Activated CD8-positive, alpha-beta T cell treated with anti-CD3 and anti-CD28 coated beads, Interleukin-2, amount 10 ng/mL, durations not matched to agents 7 days and 5 days (primary cell): ENCODE measurements at regions not wholly inside any gene's neighbourhood (a gene's known extent, or its start where the extent isn't known, plus 50 kb on each side); places are given as distances from the start of the nearest gene placed in this dataset.
A peak's percentile ranks its signal among the peaks of the same experiment; 100 is the strongest.

Experiments used
- ATAC-seq: fragments of 150-1000 bp; cut with Tn5 transposase; one replicate; pipeline ENCODE4 v1.10.0; 2021; ENCODE audit warnings: moderate library complexity
- CTCF ChIA-PET: fragments of 350-600 bp; sonication (Branson Sonifier 250); formaldehyde crosslinking; loops from one replicate; lab custom pipeline; 2021; ENCODE audit warnings: antibody characterized with exemption; lab: Charles Lee
- POLR2A ChIA-PET: fragments of 350-600 bp; sonication (Branson Sonifier 250); formaldehyde crosslinking; loops from one replicate; lab custom pipeline; 2021; ENCODE audit warnings: antibody characterized with exemption; lab: Charles Lee
- DNase-seq: peaks from one replicate; pipeline ENCODE4 v3.0.0-alpha.2; 2020
- H3K27ac Mint-ChIP-seq: one replicate; pipeline ENCODE4 v1.8.0; 2021; ENCODE audit warnings: mild to moderate bottlenecking, mixed read lengths
- H3K27me3 Mint-ChIP-seq: one replicate; pipeline ENCODE4 v1.8.0; 2021; ENCODE audit warnings: low read depth, mixed read lengths
- H3K36me3 Mint-ChIP-seq: one replicate; pipeline ENCODE4 v1.8.0; 2021; ENCODE audit warnings: low read depth, mixed read lengths
- H3K4me1 Mint-ChIP-seq: one replicate; pipeline ENCODE4 v1.8.0; 2021; ENCODE audit warnings: low read depth, mixed read lengths
- H3K4me3 Mint-ChIP-seq: one replicate; pipeline ENCODE4 v1.8.0; 2021; ENCODE audit warnings: mild to moderate bottlenecking, mixed read lengths
- H3K9me3 Mint-ChIP-seq: one replicate; pipeline ENCODE4 v1.8.0; 2022; ENCODE audit warnings: mixed read lengths; ENCODE audit not compliant: insufficient read depth

DNA sequence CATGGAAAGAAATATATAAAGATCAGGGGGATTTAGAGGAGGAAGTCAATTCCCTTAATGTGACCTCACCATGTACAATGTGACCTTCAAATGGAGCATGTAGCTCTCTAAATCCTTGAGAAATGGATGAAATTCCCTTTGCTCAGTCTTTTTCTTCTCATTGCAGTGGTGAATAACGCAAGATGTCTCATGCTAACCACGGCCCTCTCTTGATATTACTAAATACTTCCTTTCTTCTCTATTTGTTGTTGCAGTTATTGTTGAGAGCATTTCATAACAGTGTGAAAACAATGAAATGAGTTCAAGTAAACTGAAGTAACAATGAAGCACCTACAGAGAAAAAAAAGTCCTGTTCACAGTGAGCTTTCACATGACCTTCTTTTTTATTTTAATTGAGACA, 55.6 kb downstream of the ZNF281 start:
- CTCF ChIA-PET: interaction anchor here (0.7 to 2.3 kb wide), 3 partner anchors 11 to 46 kb away, joined by 3 to 7 read pairs (median 3); no protein-coding TSS in a partner anchor
- no peak for DNase-seq
- Mint-ChIP-seq H3K36me3 (peaks cover 2% of the 10 kb centered on the region), H3K27me3 (no peaks in the 10 kb centered on the region), H3K4me3 (no peak overlapping the region), H3K27ac (no peak overlapping the region), H3K4me1 (peaks cover 43% of the 10 kb centered on the region), H3K9me3 (no peaks in the 10 kb centered on the region)
- POLR2A ChIA-PET: no interaction called here
- peak; percentile 66 for ATAC-seq

DNA sequence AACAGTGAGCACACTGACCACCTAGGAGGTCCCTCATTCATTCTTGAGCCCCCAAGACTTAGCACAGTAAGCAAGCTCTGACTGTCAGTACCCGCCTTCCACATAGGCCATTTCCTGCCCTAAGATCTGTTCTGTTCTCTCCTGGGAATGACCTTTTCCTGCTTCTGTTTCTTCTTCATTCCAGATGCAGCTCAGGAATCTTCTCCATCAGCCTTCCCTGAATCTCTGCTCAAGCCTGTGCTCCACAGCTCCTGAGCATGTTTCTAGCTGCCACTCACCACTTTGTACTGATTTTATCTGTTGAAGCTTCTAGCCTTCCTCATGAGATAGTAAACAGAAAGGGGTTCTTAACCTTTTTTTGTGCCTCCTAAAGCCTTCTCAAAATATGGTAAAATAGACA, 56.6 kb downstream of the ZNF281 start:
- H3K4me3 Mint-ChIP-seq: no peak overlapping the region
- H3K27ac Mint-ChIP-seq: peak overlapping the region; percentile 59
- no peak for DNase-seq
- no peak for ATAC-seq
- ChIA-PET POLR2A (interaction anchor here (1.1 kb wide), 1 partner anchor 55 kb away, joined by 3 read pairs; no protein-coding TSS in a partner anchor), CTCF (interaction anchor here (1.0 to 2.3 kb wide), 4 partner anchors 12 to 46 kb away, joined by 3 to 7 read pairs (median 4); no protein-coding TSS in a partner anchor)
- H3K27me3 Mint-ChIP-seq: no peaks in the 10 kb centered on the region
- H3K36me3 Mint-ChIP-seq: peaks cover 2% of the 10 kb centered on the region
- no peaks in the 10 kb centered on the region for H3K9me3 Mint-ChIP-seq
- peaks cover 43% of the 10 kb centered on the region for H3K4me1 Mint-ChIP-seq

- Mint-ChIP-seq H3K4me1 (peaks cover 43% of the 10 kb centered on the region), H3K4me3 (peak overlapping the region; percentile 63), H3K27me3 (no peaks in the 10 kb centered on the region), H3K36me3 (peaks cover 2% of the 10 kb centered on the region), H3K27ac (peak overlapping the region; percentile 79), H3K9me3 (no peaks in the 10 kb centered on the region)
- POLR2A ChIA-PET: no interaction called here
- peak; percentile 44 for DNase-seq
- peak; percentile 82 for ATAC-seq
- CTCF ChIA-PET: interaction anchor here (1.5 kb wide), 1 partner anchor 212 kb away, joined by 3 read pairs; no protein-coding TSS in a partner anchor
These were observed 57.8 kb downstream of the ZNF281 start for GRCh38 chr1:200351826-200352549.

- POLR2A ChIA-PET: no interaction called here
- H3K4me1 Mint-ChIP-seq: peaks cover 43% of the 10 kb centered on the region
- peak overlapping the region; percentile 79 for H3K27ac Mint-ChIP-seq
- CTCF ChIA-PET: interaction anchor here (1.5 kb wide), 1 partner anchor 211 kb away, joined by 3 read pairs; no protein-coding TSS in a partner anchor
- peaks cover 2% of the 10 kb centered on the region for H3K36me3 Mint-ChIP-seq
- peak overlapping the region; percentile 63 for H3K4me3 Mint-ChIP-seq
- H3K9me3 Mint-ChIP-seq: no peaks in the 10 kb centered on the region
- DNase-seq: no peak
- H3K27me3 Mint-ChIP-seq: no peaks in the 10 kb centered on the region
- no peak for ATAC-seq
These were observed 58.4 kb downstream of the ZNF281 start for GRCh38 chr1:200351425-200351824.

- H3K27me3 Mint-ChIP-seq: no peaks in the 10 kb centered on the region
- ATAC-seq: no peak
- peaks cover 13% of the 10 kb centered on the region for H3K4me1 Mint-ChIP-seq
- H3K9me3 Mint-ChIP-seq: no peaks in the 10 kb centered on the region
- CTCF ChIA-PET: no interaction called here
- H3K36me3 Mint-ChIP-seq: peaks cover 2% of the 10 kb centered on the region
- POLR2A ChIA-PET: no interaction called here
- H3K27ac Mint-ChIP-seq: no peak overlapping the region
- no peak overlapping the region for H3K4me3 Mint-ChIP-seq
- DNase-seq: no peak
These were observed 63.1 kb downstream of the ZNF281 start for GRCh38 chr1:200346700-200347099.

- POLR2A ChIA-PET: no interaction called here
- no peak overlapping the region for H3K27ac Mint-ChIP-seq
- CTCF ChIA-PET: no interaction called here
- DNase-seq (no peak), ATAC-seq (no peak)
- H3K4me3 Mint-ChIP-seq: no peak overlapping the region
- H3K36me3 Mint-ChIP-seq: no peaks in the 10 kb centered on the region
- peaks cover 10% of the 10 kb centered on the region for H3K4me1 Mint-ChIP-seq
- H3K9me3 Mint-ChIP-seq: no peaks in the 10 kb centered on the region
- no peaks in the 10 kb centered on the region for H3K27me3 Mint-ChIP-seq
These were observed 64.3 kb downstream of the ZNF281 start for GRCh38 chr1:200345520-200345919.

- Mint-ChIP-seq H3K4me3 (no peak overlapping the region), H3K4me1 (peaks cover 10% of the 10 kb centered on the region), H3K27ac (no peak overlapping the region), H3K36me3 (no peaks in the 10 kb centered on the region), H3K27me3 (no peaks in the 10 kb centered on the region), H3K9me3 (no peaks in the 10 kb centered on the region)
- ATAC-seq: peak; percentile 19
- DNase-seq: no peak
- ChIA-PET POLR2A (no interaction called here), CTCF (interaction anchor here (1.0 to 1.4 kb wide), 2 partner anchors 81 to 145 kb away, joined by 3 to 4 read pairs; no protein-coding TSS in a partner anchor)
These were observed 66.0 kb downstream of the ZNF281 start for GRCh38 chr1:200343874-200344273.

GRCh38 chr1:200342511-200343311, 67.1 kb downstream of the ZNF281 start:
- no peaks in the 10 kb centered on the region for H3K27me3 Mint-ChIP-seq
- H3K4me1 Mint-ChIP-seq: peaks cover 20% of the 10 kb centered on the region
- ChIA-PET POLR2A (no interaction called here), CTCF (interaction anchor here (0.6 to 1.4 kb wide), 4 partner anchors 8 to 146 kb away, joined by 3 to 4 read pairs (median 3); no protein-coding TSS in a partner anchor)
- no peaks in the 10 kb centered on the region for H3K9me3 Mint-ChIP-seq
- H3K27ac Mint-ChIP-seq: no peak overlapping the region
- DNase-seq (no peak), ATAC-seq (no peak)
- H3K4me3 Mint-ChIP-seq: no peak overlapping the region
- H3K36me3 Mint-ChIP-seq: no peaks in the 10 kb centered on the region

DNA sequence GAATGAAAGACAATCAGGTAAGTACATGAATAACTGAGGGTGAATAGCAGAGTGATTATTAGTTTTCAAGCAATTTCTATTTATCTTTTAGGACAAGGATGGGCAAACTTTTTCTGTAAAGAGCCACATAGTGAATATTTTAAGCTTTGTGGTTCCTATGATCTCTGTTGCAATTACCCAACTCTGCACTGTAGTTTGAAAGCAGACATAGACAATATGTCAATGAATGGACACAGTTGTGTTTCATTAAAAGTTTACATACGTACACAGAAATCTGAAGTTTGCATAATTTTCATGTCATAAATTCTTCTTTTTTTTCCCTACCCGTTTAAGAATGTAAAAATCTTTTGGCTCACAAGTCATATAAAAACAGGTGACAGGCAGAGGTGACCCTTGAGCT, 71.4 kb downstream of the ZNF281 start:
- ChIA-PET POLR2A (no interaction called here), CTCF (interaction anchor here (0.8 to 1.2 kb wide), 3 partner anchors 31 to 185 kb away, joined by 3 to 4 read pairs (median 3); no protein-coding TSS in a partner anchor)
- ATAC-seq: no peak

GRCh38 chr1:200337831-200338230, 72.0 kb downstream of the ZNF281 start:
- peaks cover 3% of the 10 kb centered on the region for H3K27me3 Mint-ChIP-seq
- ATAC-seq (peak; percentile 33), DNase-seq (no peak)
- H3K27ac Mint-ChIP-seq: peak overlapping the region; percentile 68
- ChIA-PET POLR2A (no interaction called here), CTCF (interaction anchor here (0.9 to 1.6 kb wide), 3 partner anchors 31 to 34 kb away, joined by 3 to 4 read pairs (median 4); no protein-coding TSS in a partner anchor)
- H3K4me3 Mint-ChIP-seq: peak overlapping the region; percentile 30
- no peaks in the 10 kb centered on the region for H3K9me3 Mint-ChIP-seq
- H3K4me1 Mint-ChIP-seq: peaks cover 25% of the 10 kb centered on the region
- H3K36me3 Mint-ChIP-seq: no peaks in the 10 kb centered on the region

More for the DNA sequence above, 71.4 kb downstream of the ZNF281 start:
- no peaks in the 10 kb centered on the region for H3K36me3 Mint-ChIP-seq
- DNase-seq: no peak
- H3K4me3 Mint-ChIP-seq: no peak overlapping the region
- peaks cover 3% of the 10 kb centered on the region for H3K27me3 Mint-ChIP-seq
- H3K9me3 Mint-ChIP-seq: no peaks in the 10 kb centered on the region
- peak overlapping the region; percentile 68 for H3K27ac Mint-ChIP-seq
- H3K4me1 Mint-ChIP-seq: peaks cover 25% of the 10 kb centered on the region

- H3K27me3 Mint-ChIP-seq: peaks cover 3% of the 10 kb centered on the region
These were observed 72.4 kb downstream of the ZNF281 start for GRCh38 chr1:200337410-200337809.

More at GRCh38 chr1:200337410-200337809, 72.4 kb downstream of the ZNF281 start:
- Mint-ChIP-seq H3K9me3 (no peaks in the 10 kb centered on the region), H3K36me3 (no peaks in the 10 kb centered on the region), H3K27ac (peak overlapping the region; percentile 68), H3K4me3 (no peak overlapping the region), H3K4me1 (peaks cover 24% of the 10 kb centered on the region)
- ChIA-PET CTCF (interaction anchor here (0.9 to 1.6 kb wide), 2 partner anchors 34 kb away, joined by 3 to 4 read pairs; no protein-coding TSS in a partner anchor), POLR2A (no interaction called here)
- DNase-seq (no peak), ATAC-seq (peak; percentile 36)
